Stomach (tissue), 4 donors: ENCODE measurements at regions not wholly inside any gene's neighbourhood (a gene's known extent, or its start where the extent isn't known, plus 50 kb on each side); places are given as distances from the start of the nearest gene placed in this dataset.

Source experiments
- CTCF ChIP-seq, 7 experiments: fragments of 450-650 bp in 4 of 7; fragments of 200-600 bp in 3 of 7; sonication (generic) in 3 of 7; IDR thresholded peaks; one replicate each; pipeline ENCODE4 v1.5.1; 2016 to 2019; ENCODE audit warnings: antibody characterized with exemption in 7 of 7, control low read depth in 2 of 7, mild to moderate bottlenecking in 1 of 7
- EP300 ChIP-seq: sonication (generic); formaldehyde crosslinking; IDR thresholded peaks from one replicate; pipeline ENCODE4 v1.6.1; 2017; ENCODE audit warnings: antibody characterized with exemption
- POLR2A ChIP-seq, 4 donors: fragments of 450-650 bp; IDR thresholded peaks; one replicate each; pipeline ENCODE4 v1.6.1; 2016; ENCODE audit warnings: antibody characterized with exemption in 4 of 4, control low read depth in 2 of 4, mild to moderate bottlenecking in 1 of 4, moderate library complexity in 1 of 4
- POLR2AphosphoS5 ChIP-seq, 3 donors: sonication (generic); formaldehyde crosslinking; IDR thresholded peaks; one replicate each; pipeline ENCODE4 v1.6.1; 2016; ENCODE audit warnings: antibody characterized with exemption in 3 of 3

GRCh38 chr9:134536931-134537330 lies 104.7 kb upstream of the COL5A1 start:
- TF ChIP-seq POLR2A (IDR thresholded peaks at IDR 0.05), result no peak
- no peak for TF ChIP-seq CTCF (IDR thresholded peaks at IDR 0.05)
- TF ChIP-seq POLR2AphosphoS5 (IDR thresholded peaks at IDR 0.05), result no peak
- no peak for TF ChIP-seq EP300
